ENCODE measurements at regions not wholly inside any gene's neighbourhood (a gene's known extent, or its start where the extent isn't known, plus 50 kb on each side); places are given as distances from the start of the nearest gene placed in this dataset.
A peak's percentile ranks its signal among the peaks of the same experiment; 100 is the strongest.

- H3K4me3 ChIP-seq (ENCODE audit: low read depth, low read length): no peak overlapping the region
- TF ChIP-seq CTCF (IDR thresholded peaks at IDR 0.05; ENCODE audit: low read depth, low read length, missing control alignments): no peak
- DNase-seq (ENCODE audit: low read depth): no peak
Observed at GRCh38 chr14:89013698-89014568, 189.5 kb downstream of the TTC8 start.

- TF ChIP-seq CTCF (IDR thresholded peaks at IDR 0.05; ENCODE audit: low read depth, low read length, missing control alignments): no peak
- no peak for DNase-seq (ENCODE audit: low read depth)
- no peak overlapping the region for H3K4me3 ChIP-seq (ENCODE audit: low read depth, low read length)
Observed at GRCh38 chr14:89014569-89014850, 190.1 kb downstream of the TTC8 start.

GRCh38 chr14:89015016-89015415, 190.6 kb downstream of the TTC8 start:
- no peak overlapping the region for H3K4me3 ChIP-seq (ENCODE audit: low read depth, low read length)
- DNase-seq (ENCODE audit: low read depth): no peak
- TF ChIP-seq CTCF (IDR thresholded peaks at IDR 0.05; ENCODE audit: low read depth, low read length, missing control alignments): peak; percentile 3

GRCh38 chr14:89017417-89017816, 193.0 kb downstream of the TTC8 start:
- H3K4me3 ChIP-seq (ENCODE audit: low read depth, low read length): no peak overlapping the region
- no peak for TF ChIP-seq CTCF (IDR thresholded peaks at IDR 0.05; ENCODE audit: low read depth, low read length, missing control alignments)
- no peak for DNase-seq (ENCODE audit: low read depth)

- no peak for TF ChIP-seq CTCF (IDR thresholded peaks at IDR 0.05; ENCODE audit: low read depth, low read length, missing control alignments)
- H3K4me3 ChIP-seq (ENCODE audit: low read depth, low read length): no peak overlapping the region
Observed at GRCh38 chr14:89022274-89022673, 197.8 kb downstream of the TTC8 start.

GRCh38 chr14:89024691-89025090, 200.2 kb downstream of the TTC8 start:
- TF ChIP-seq CTCF (IDR thresholded peaks at IDR 0.05; ENCODE audit: low read depth, low read length, missing control alignments): no peak
- no peak for DNase-seq (ENCODE audit: low read depth)
- no peak overlapping the region for H3K4me3 ChIP-seq (ENCODE audit: low read depth, low read length)

More at GRCh38 chr14:89022274-89022673, 197.8 kb downstream of the TTC8 start:
- no peak for DNase-seq (ENCODE audit: low read depth)
